GM12878 (cell line): ENCODE measurements at regions not wholly inside any gene's neighbourhood (a gene's known extent, or its start where the extent isn't known, plus 50 kb on each side); places are given as distances from the start of the nearest gene placed in this dataset.

ENCODE experiments used
- EZH2 ChIP-seq: IDR thresholded peaks from 2 replicates; pipeline ENCODE4 v1.6.1; 2012; ENCODE audit warnings: low read depth, mild to moderate bottlenecking, control low read depth, inconsistent platforms, low read length, borderline replicate concordance; ENCODE audit not compliant: control insufficient read depth
- GABPA ChIP-seq: IDR thresholded peaks from 2 replicates; pipeline ENCODE4 v1.6.1; 2014; ENCODE audit warnings: antibody characterized with exemption, low read depth, mild to moderate bottlenecking, inconsistent platforms
- MXI1 ChIP-seq: fragments of 150-350 bp; IDR thresholded peaks from 2 replicates; pipeline ENCODE4 v1.6.1; 2011; ENCODE audit warnings: low read depth, mild to moderate bottlenecking, inconsistent platforms, low read length, improper control_type of control experiment
- NFYA ChIP-seq: IDR thresholded peaks from 2 replicates; pipeline ENCODE4 v1.6.1; 2011; ENCODE audit warnings: low read depth, mild to moderate bottlenecking, low read length, improper control_type of control experiment, borderline replicate concordance
- NFYB ChIP-seq: IDR thresholded peaks from 2 replicates; pipeline ENCODE4 v1.6.1; 2011; ENCODE audit warnings: low read depth, mild to moderate bottlenecking, low read length, improper control_type of control experiment, moderate library complexity; ENCODE audit not compliant: insufficient read depth
- TF ChIP-seq, protein P1 (sequence below): IDR thresholded peaks from 2 replicates; pipeline ENCODE4 v1.6.1; 2012; ENCODE audit warnings: low read depth, low read length, improper control_type of control experiment
- TF ChIP-seq, protein P2 (sequence below): fragments of 450-650 bp; conservative IDR thresholded peaks from 2 replicates; pipeline ENCODE4 v1.6.1; 2017; ENCODE audit warnings: mild to moderate bottlenecking, moderate library complexity
- TF ChIP-seq, protein P3 (sequence below): fragments of 450-650 bp; formaldehyde crosslinking; IDR thresholded peaks from 2 replicates; pipeline ENCODE4 v1.4.0; 2020; ENCODE audit warnings: mild to moderate bottlenecking, moderate library complexity
- TF ChIP-seq, protein P4 (sequence below): fragments of 450-650 bp; IDR thresholded peaks from 2 replicates; pipeline ENCODE4 v1.6.1; 2018; ENCODE audit warnings: mild to moderate bottlenecking, low read depth, moderate library complexity; ENCODE audit not compliant: partially characterized antibody
- TF ChIP-seq, protein P5 (sequence below): fragments of 450-650 bp; IDR thresholded peaks from 2 replicates; pipeline ENCODE4 v1.6.1; 2014; ENCODE audit warnings: mild to moderate bottlenecking

DNA sequence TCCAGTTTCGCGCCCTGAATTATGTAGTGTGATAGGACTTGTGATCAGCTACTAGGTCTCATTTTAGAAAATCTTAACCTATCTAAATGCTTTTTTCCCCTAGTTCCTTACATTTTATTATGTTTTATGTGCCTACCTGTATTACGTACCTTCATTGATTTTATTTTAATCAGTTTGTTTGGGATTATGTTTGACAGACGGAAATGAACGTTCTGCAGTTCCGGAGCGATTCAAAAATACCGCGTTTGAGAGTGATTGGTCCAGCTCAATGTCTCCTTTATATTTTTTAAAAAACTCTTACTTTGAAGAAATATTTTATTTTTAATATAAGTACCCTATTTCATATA lies 114.3 kb upstream of the BTN3A2 start (continued):
- TF ChIP-seq, protein P1, sequence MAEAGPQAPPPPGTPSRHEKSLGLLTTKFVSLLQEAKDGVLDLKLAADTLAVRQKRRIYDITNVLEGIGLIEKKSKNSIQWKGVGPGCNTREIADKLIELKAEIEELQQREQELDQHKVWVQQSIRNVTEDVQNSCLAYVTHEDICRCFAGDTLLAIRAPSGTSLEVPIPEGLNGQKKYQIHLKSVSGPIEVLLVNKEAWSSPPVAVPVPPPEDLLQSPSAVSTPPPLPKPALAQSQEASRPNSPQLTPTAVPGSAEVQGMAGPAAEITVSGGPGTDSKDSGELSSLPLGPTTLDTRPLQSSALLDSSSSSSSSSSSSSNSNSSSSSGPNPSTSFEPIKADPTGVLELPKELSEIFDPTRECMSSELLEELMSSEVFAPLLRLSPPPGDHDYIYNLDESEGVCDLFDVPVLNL = peak; percentile 92
- TF ChIP-seq EZH2 (no peak), NFYA (peak; percentile 11; the same call in 1 of the 2 replicates), NFYB (peak; percentile 94), GABPA (peak; percentile 77), MXI1 (peak; percentile 48; the same call in 1 of the 2 replicates)
- TF ChIP-seq, protein P2, sequence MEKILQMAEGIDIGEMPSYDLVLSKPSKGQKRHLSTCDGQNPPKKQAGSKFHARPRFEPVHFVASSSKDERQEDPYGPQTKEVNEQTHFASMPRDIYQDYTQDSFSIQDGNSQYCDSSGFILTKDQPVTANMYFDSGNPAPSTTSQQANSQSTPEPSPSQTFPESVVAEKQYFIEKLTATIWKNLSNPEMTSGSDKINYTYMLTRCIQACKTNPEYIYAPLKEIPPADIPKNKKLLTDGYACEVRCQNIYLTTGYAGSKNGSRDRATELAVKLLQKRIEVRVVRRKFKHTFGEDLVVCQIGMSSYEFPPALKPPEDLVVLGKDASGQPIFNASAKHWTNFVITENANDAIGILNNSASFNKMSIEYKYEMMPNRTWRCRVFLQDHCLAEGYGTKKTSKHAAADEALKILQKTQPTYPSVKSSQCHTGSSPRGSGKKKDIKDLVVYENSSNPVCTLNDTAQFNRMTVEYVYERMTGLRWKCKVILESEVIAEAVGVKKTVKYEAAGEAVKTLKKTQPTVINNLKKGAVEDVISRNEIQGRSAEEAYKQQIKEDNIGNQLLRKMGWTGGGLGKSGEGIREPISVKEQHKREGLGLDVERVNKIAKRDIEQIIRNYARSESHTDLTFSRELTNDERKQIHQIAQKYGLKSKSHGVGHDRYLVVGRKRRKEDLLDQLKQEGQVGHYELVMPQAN = peak; percentile 99
- TF ChIP-seq, protein P3, sequence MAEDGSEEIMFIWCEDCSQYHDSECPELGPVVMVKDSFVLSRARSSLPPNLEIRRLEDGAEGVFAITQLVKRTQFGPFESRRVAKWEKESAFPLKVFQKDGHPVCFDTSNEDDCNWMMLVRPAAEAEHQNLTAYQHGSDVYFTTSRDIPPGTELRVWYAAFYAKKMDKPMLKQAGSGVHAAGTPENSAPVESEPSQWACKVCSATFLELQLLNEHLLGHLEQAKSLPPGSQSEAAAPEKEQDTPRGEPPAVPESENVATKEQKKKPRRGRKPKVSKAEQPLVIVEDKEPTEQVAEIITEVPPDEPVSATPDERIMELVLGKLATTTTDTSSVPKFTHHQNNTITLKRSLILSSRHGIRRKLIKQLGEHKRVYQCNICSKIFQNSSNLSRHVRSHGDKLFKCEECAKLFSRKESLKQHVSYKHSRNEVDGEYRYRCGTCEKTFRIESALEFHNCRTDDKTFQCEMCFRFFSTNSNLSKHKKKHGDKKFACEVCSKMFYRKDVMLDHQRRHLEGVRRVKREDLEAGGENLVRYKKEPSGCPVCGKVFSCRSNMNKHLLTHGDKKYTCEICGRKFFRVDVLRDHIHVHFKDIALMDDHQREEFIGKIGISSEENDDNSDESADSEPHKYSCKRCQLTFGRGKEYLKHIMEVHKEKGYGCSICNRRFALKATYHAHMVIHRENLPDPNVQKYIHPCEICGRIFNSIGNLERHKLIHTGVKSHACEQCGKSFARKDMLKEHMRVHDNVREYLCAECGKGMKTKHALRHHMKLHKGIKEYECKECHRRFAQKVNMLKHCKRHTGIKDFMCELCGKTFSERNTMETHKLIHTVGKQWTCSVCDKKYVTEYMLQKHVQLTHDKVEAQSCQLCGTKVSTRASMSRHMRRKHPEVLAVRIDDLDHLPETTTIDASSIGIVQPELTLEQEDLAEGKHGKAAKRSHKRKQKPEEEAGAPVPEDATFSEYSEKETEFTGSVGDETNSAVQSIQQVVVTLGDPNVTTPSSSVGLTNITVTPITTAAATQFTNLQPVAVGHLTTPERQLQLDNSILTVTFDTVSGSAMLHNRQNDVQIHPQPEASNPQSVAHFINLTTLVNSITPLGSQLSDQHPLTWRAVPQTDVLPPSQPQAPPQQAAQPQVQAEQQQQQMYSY = no peak
- TF ChIP-seq, protein P4, sequence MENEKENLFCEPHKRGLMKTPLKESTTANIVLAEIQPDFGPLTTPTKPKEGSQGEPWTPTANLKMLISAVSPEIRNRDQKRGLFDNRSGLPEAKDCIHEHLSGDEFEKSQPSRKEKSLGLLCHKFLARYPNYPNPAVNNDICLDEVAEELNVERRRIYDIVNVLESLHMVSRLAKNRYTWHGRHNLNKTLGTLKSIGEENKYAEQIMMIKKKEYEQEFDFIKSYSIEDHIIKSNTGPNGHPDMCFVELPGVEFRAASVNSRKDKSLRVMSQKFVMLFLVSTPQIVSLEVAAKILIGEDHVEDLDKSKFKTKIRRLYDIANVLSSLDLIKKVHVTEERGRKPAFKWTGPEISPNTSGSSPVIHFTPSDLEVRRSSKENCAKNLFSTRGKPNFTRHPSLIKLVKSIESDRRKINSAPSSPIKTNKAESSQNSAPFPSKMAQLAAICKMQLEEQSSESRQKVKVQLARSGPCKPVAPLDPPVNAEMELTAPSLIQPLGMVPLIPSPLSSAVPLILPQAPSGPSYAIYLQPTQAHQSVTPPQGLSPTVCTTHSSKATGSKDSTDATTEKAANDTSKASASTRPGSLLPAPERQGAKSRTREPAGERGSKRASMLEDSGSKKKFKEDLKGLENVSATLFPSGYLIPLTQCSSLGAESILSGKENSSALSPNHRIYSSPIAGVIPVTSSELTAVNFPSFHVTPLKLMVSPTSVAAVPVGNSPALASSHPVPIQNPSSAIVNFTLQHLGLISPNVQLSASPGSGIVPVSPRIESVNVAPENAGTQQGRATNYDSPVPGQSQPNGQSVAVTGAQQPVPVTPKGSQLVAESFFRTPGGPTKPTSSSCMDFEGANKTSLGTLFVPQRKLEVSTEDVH = peak; percentile 89
- TF ChIP-seq, protein P5, sequence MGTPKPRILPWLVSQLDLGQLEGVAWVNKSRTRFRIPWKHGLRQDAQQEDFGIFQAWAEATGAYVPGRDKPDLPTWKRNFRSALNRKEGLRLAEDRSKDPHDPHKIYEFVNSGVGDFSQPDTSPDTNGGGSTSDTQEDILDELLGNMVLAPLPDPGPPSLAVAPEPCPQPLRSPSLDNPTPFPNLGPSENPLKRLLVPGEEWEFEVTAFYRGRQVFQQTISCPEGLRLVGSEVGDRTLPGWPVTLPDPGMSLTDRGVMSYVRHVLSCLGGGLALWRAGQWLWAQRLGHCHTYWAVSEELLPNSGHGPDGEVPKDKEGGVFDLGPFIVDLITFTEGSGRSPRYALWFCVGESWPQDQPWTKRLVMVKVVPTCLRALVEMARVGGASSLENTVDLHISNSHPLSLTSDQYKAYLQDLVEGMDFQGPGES = peak; percentile 18; the same call in 1 of the 2 replicates
- TF ChIP-seq, all 136 proteins: peak for 11
